Panc1 (cell line): ENCODE measurements at regions not wholly inside any gene's neighbourhood (a gene's known extent, or its start where the extent isn't known, plus 50 kb on each side); places are given as distances from the start of the nearest gene placed in this dataset.

Source experiments
- POLR2AphosphoS5 ChIP-seq: IDR thresholded peaks from 2 replicates; pipeline ENCODE4 v1.6.1; 2012; ENCODE audit warnings: mild to moderate bottlenecking, low read depth, low read length, moderate library complexity
- TF ChIP-seq, protein P1 (sequence below): fragments of 450-650 bp; IDR thresholded peaks from 2 replicates; pipeline ENCODE4 v1.5.1; 2017; ENCODE audit warnings: mild to moderate bottlenecking
- TF ChIP-seq, protein P2 (sequence below), 2 experiments: IDR thresholded peaks; 2 replicates each; pipeline ENCODE4 v1.6.1; 2011 to 2012; ENCODE audit warnings: low read depth in 2 of 2, control low read depth in 1 of 2, low read length in 1 of 2, mild to moderate bottlenecking in 1 of 2, moderate library complexity in 1 of 2; ENCODE audit not compliant: insufficient read depth in 1 of 2

- TF ChIP-seq, protein P1, sequence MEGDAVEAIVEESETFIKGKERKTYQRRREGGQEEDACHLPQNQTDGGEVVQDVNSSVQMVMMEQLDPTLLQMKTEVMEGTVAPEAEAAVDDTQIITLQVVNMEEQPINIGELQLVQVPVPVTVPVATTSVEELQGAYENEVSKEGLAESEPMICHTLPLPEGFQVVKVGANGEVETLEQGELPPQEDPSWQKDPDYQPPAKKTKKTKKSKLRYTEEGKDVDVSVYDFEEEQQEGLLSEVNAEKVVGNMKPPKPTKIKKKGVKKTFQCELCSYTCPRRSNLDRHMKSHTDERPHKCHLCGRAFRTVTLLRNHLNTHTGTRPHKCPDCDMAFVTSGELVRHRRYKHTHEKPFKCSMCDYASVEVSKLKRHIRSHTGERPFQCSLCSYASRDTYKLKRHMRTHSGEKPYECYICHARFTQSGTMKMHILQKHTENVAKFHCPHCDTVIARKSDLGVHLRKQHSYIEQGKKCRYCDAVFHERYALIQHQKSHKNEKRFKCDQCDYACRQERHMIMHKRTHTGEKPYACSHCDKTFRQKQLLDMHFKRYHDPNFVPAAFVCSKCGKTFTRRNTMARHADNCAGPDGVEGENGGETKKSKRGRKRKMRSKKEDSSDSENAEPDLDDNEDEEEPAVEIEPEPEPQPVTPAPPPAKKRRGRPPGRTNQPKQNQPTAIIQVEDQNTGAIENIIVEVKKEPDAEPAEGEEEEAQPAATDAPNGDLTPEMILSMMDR, result no peak
- TF ChIP-seq POLR2AphosphoS5, result no peak
- TF ChIP-seq, protein P2, sequence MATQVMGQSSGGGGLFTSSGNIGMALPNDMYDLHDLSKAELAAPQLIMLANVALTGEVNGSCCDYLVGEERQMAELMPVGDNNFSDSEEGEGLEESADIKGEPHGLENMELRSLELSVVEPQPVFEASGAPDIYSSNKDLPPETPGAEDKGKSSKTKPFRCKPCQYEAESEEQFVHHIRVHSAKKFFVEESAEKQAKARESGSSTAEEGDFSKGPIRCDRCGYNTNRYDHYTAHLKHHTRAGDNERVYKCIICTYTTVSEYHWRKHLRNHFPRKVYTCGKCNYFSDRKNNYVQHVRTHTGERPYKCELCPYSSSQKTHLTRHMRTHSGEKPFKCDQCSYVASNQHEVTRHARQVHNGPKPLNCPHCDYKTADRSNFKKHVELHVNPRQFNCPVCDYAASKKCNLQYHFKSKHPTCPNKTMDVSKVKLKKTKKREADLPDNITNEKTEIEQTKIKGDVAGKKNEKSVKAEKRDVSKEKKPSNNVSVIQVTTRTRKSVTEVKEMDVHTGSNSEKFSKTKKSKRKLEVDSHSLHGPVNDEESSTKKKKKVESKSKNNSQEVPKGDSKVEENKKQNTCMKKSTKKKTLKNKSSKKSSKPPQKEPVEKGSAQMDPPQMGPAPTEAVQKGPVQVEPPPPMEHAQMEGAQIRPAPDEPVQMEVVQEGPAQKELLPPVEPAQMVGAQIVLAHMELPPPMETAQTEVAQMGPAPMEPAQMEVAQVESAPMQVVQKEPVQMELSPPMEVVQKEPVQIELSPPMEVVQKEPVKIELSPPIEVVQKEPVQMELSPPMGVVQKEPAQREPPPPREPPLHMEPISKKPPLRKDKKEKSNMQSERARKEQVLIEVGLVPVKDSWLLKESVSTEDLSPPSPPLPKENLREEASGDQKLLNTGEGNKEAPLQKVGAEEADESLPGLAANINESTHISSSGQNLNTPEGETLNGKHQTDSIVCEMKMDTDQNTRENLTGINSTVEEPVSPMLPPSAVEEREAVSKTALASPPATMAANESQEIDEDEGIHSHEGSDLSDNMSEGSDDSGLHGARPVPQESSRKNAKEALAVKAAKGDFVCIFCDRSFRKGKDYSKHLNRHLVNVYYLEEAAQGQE (IDR thresholded peaks at IDR 0.05; ENCODE audit: insufficient read depth in 1 of 2, low read depth in 2 of 2, low read length in 1 of 2), result no peak
These were observed 499.9 kb downstream of the TBL1XR1 start for GRCh38 chr3:176697284-176697889.
